ENCODE measurements at regions not wholly inside any gene's neighbourhood (a gene's known extent, or its start where the extent isn't known, plus 50 kb on each side); places are given as distances from the start of the nearest gene placed in this dataset.

GRCh38 chr7:142698429-142698828 is 50.8 kb upstream of the PRSS1 start:
- DNase-seq (ENCODE audit: low read depth) = no peak
- no peak overlapping the region for H3K4me3 ChIP-seq (ENCODE audit: low read depth, low read length)
- no peak for TF ChIP-seq CTCF (conservative IDR thresholded peaks at IDR 0.05; ENCODE audit: low read depth, low read length)

- no peak for TF ChIP-seq CTCF (conservative IDR thresholded peaks at IDR 0.05; ENCODE audit: low read depth, low read length)
- no peak for DNase-seq (ENCODE audit: low read depth)
- no peak overlapping the region for H3K4me3 ChIP-seq (ENCODE audit: low read depth, low read length)
These were observed 52.0 kb upstream of the PRSS1 start for GRCh38 chr7:142697270-142697669.

GRCh38 chr7:142696456-142697179 is 52.7 kb upstream of the PRSS1 start:
- no peak overlapping the region for H3K4me3 ChIP-seq (ENCODE audit: low read depth, low read length)
- no peak for DNase-seq (ENCODE audit: low read depth)
- TF ChIP-seq CTCF (conservative IDR thresholded peaks at IDR 0.05; ENCODE audit: low read depth, low read length) = no peak

- no peak for TF ChIP-seq CTCF (conservative IDR thresholded peaks at IDR 0.05; ENCODE audit: low read depth, low read length)
- DNase-seq (ENCODE audit: low read depth) = no peak
- H3K4me3 ChIP-seq (ENCODE audit: low read depth, low read length) = no peak overlapping the region
These were observed 55.4 kb upstream of the PRSS1 start for GRCh38 chr7:142693911-142694310.

- DNase-seq (ENCODE audit: low read depth) = no peak
- no peak for TF ChIP-seq CTCF (conservative IDR thresholded peaks at IDR 0.05; ENCODE audit: low read depth, low read length)
- H3K4me3 ChIP-seq (ENCODE audit: low read depth, low read length) = no peak overlapping the region
These were observed 58.6 kb upstream of the PRSS1 start for GRCh38 chr7:142690554-142691182.

GRCh38 chr7:142689439-142690120 is 59.7 kb upstream of the PRSS1 start:
- peak; percentile 1 for TF ChIP-seq CTCF (conservative IDR thresholded peaks at IDR 0.05; ENCODE audit: low read depth, low read length)
- DNase-seq (ENCODE audit: low read depth) = no peak

More at GRCh38 chr7:142689439-142690120, 59.7 kb upstream of the PRSS1 start:
- no peak overlapping the region for H3K4me3 ChIP-seq (ENCODE audit: low read depth, low read length)
